GM19463 (cell line): ENCODE measurements at regions not wholly inside any gene's neighbourhood (a gene's known extent, or its start where the extent isn't known, plus 50 kb on each side); places are given as distances from the start of the nearest gene placed in this dataset.

Experiments used
- ATAC-seq: cut with Tn5 transposase; IDR thresholded peaks from one replicate; pipeline ENCODE4 v1.9.1; 2021; ENCODE audit warnings: mild to moderate bottlenecking, moderate library complexity; ENCODE audit not compliant: unreplicated experiment

- no peak for ATAC-seq
These were observed 417.0 kb downstream of the TYW1 start for GRCh38 chr7:67413670-67414069.

GRCh38 chr7:67414858-67415257, 418.2 kb downstream of the TYW1 start:
- ATAC-seq: no peak

- no peak for ATAC-seq
These were observed 426.0 kb downstream of the TYW1 start for GRCh38 chr7:67422601-67423000.

- ATAC-seq: no peak
These were observed 426.4 kb downstream of the TYW1 start for GRCh38 chr7:67423065-67423464.

- ATAC-seq: no peak
These were observed 430.0 kb downstream of the TYW1 start for GRCh38 chr7:67426654-67427053.

- no peak for ATAC-seq
These were observed 433.1 kb downstream of the TYW1 start for GRCh38 chr7:67429735-67430134.

GRCh38 chr7:67432536-67433234, 436.1 kb downstream of the TYW1 start:
- no peak for ATAC-seq

- no peak for ATAC-seq
These were observed 439.4 kb downstream of the TYW1 start for GRCh38 chr7:67435894-67436535.

- ATAC-seq: no peak
These were observed 441.7 kb downstream of the TYW1 start for GRCh38 chr7:67438198-67438882.

GRCh38 chr7:67438913-67439505, 442.4 kb downstream of the TYW1 start:
- ATAC-seq: no peak

- no peak for ATAC-seq
These were observed 443.7 kb downstream of the TYW1 start for GRCh38 chr7:67440321-67440720.

- ATAC-seq: no peak
These were observed 449.1 kb downstream of the TYW1 start for GRCh38 chr7:67445728-67446127.

GRCh38 chr7:67447297-67447696, 450.7 kb downstream of the TYW1 start:
- ATAC-seq: no peak

- no peak for ATAC-seq
These were observed 451.6 kb downstream of the TYW1 start for GRCh38 chr7:67448271-67448670.

GRCh38 chr7:67450171-67450570, 453.5 kb downstream of the TYW1 start:
- ATAC-seq: no peak

- ATAC-seq: no peak
These were observed 454.7 kb downstream of the TYW1 start for GRCh38 chr7:67451306-67451705.

GRCh38 chr7:67452516-67453026, 455.9 kb downstream of the TYW1 start:
- no peak for ATAC-seq

GRCh38 chr7:67453580-67454380, 457.1 kb downstream of the TYW1 start:
- no peak for ATAC-seq

GRCh38 chr7:67455508-67455907, 458.9 kb downstream of the TYW1 start:
- no peak for ATAC-seq

GRCh38 chr7:67462781-67463191, 466.2 kb downstream of the TYW1 start:
- no peak for ATAC-seq

- no peak for ATAC-seq
These were observed 466.7 kb downstream of the TYW1 start for GRCh38 chr7:67463316-67463715.
